ENCODE measurements at regions not wholly inside any gene's neighbourhood (a gene's known extent, or its start where the extent isn't known, plus 50 kb on each side); places are given as distances from the start of the nearest gene placed in this dataset.
A peak's percentile ranks its signal among the peaks of the same experiment; 100 is the strongest.

DNA sequence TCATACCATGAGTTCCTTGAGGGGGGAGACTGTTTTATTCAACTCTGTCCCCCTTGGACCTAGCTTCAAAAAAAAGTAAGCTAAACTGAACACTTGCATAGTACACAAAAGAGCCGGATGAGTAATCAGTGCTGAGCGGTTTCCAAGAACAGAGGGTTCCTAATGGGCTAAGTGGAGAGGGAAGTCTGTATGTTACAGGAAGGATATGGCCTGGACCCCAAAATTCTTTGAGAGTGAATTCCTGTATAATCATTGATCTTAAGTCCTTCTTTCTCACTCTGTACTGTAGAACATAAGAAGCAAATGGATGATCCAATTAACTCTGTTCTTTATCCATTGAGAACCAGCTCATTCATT is 324.7 kb upstream of the CNR1 start:
- H3K27me3 ChIP-seq (replicated peaks): no peaks in the 10 kb centered on the region
- in situ Hi-C loops (cut with HindIII; ENCODE audit: low pct_ligation_motif_present, low sequenced_read_pairs): no loop called here
- no peak overlapping the region for H3K27ac ChIP-seq
- peak; percentile 47 for DNase-seq
- H3K4me3 ChIP-seq (ENCODE audit: low read depth, low read length): no peak overlapping the region
- no peaks in the 10 kb centered on the region for H3K36me3 ChIP-seq (replicated peaks)
- TF ChIP-seq, protein P1, sequence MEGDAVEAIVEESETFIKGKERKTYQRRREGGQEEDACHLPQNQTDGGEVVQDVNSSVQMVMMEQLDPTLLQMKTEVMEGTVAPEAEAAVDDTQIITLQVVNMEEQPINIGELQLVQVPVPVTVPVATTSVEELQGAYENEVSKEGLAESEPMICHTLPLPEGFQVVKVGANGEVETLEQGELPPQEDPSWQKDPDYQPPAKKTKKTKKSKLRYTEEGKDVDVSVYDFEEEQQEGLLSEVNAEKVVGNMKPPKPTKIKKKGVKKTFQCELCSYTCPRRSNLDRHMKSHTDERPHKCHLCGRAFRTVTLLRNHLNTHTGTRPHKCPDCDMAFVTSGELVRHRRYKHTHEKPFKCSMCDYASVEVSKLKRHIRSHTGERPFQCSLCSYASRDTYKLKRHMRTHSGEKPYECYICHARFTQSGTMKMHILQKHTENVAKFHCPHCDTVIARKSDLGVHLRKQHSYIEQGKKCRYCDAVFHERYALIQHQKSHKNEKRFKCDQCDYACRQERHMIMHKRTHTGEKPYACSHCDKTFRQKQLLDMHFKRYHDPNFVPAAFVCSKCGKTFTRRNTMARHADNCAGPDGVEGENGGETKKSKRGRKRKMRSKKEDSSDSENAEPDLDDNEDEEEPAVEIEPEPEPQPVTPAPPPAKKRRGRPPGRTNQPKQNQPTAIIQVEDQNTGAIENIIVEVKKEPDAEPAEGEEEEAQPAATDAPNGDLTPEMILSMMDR (IDR thresholded peaks at IDR 0.05; ENCODE audit: low read depth, low read length, missing control alignments): no peak

DNA sequence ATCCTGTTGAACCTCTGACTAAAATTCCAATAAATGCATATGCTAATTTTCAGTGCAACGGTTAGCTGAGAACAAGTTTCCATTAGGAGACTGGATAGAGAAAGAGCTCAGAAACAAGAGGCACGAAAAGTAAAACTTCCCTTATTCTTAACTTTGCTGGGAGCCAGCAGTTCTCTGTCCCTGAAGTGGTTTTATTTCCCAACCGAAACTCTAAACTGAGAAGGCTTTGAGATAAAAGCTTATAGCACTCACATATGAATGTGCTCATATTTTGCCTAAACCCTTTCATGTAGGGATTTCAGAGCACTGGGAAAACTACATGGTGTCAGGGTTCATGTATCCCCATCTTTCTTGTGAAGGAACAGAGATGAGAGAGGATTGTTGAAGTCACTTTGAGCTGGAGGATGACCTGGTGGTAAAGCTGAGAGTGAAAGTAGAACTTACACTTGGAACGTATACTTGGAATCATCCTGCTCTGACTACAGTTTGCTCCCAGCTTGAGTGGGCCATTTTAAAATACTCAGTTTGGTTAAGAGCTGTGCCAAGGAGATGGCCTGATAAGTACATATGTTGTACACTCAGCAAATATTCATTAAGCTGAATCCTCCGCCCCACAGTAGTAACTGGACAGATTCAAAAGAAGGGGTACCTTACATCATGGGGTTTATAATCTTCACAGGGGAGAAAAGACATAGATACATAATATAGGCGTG is 324.2 kb upstream of the CNR1 start:
- H3K27me3 ChIP-seq (replicated peaks): no peaks in the 10 kb centered on the region
- no peak for DNase-seq
- in situ Hi-C loops (cut with HindIII; ENCODE audit: low pct_ligation_motif_present, low sequenced_read_pairs): no loop called here
- H3K36me3 ChIP-seq (replicated peaks): no peaks in the 10 kb centered on the region
- no peak overlapping the region for H3K4me3 ChIP-seq (ENCODE audit: low read depth, low read length)
- TF ChIP-seq, protein P1 (IDR thresholded peaks at IDR 0.05; ENCODE audit: low read depth, low read length, missing control alignments): no peak
- no peak overlapping the region for H3K27ac ChIP-seq

DNA sequence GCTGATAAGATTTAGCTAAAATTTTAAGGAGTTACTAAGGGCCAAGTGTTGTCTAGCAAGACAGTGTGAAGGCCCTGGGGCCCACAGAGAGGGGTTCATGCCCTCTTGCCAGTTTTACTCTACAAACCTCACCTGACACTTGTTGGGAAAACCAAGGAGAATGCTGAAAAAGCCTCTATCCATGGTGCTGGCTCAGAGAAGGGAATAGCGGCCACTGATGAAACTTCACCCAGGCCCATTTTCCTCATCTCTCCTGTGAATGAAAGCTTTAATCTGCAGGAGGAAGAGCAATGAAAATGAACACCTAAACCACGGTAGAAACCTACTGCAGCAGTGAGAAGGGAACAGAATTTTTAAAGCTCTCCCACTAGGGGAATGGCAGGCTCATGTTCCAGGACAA is 317.3 kb upstream of the CNR1 start:
- Histone ChIP-seq H3K36me3 (replicated peaks) (no peaks in the 10 kb centered on the region), H3K27ac (no peak overlapping the region)
- DNase-seq: no peak

DNA sequence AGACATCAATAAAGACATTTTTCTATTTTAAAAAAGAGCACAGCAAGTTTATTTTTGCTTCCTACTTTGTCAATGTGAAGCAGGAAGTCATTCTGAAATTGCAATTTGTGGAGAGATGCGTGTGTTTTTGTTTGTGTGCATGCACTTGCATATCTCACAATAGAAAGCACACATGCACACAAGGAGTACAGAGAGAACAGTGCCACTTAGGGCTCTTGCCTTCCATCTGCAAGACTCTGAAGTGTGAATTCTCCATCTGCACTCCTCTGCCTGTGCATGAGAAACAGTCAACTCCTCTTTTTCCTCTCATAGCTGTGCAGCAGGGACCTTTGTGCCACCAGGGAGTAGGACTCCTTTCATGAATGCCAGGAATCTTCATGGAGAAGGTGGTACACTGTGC is 316.3 kb upstream of the CNR1 start:
- DNase-seq: no peak
- no peaks in the 10 kb centered on the region for H3K27me3 ChIP-seq (replicated peaks)
- no peak overlapping the region for H3K27ac ChIP-seq
- no peaks in the 10 kb centered on the region for H3K36me3 ChIP-seq (replicated peaks)
- TF ChIP-seq, protein P1 (IDR thresholded peaks at IDR 0.05; ENCODE audit: low read depth, low read length, missing control alignments): no peak
- in situ Hi-C loops (cut with HindIII; ENCODE audit: low pct_ligation_motif_present, low sequenced_read_pairs): no loop called here
- no peak overlapping the region for H3K4me3 ChIP-seq (ENCODE audit: low read depth, low read length)

More for the DNA sequence above, 317.3 kb upstream of the CNR1 start:
- TF ChIP-seq, protein P1 (IDR thresholded peaks at IDR 0.05; ENCODE audit: low read depth, low read length, missing control alignments): no peak
- Histone ChIP-seq H3K4me3 (ENCODE audit: low read depth, low read length) (no peak overlapping the region), H3K27me3 (replicated peaks) (no peaks in the 10 kb centered on the region)
- in situ Hi-C loops (cut with HindIII; ENCODE audit: low pct_ligation_motif_present, low sequenced_read_pairs): no loop called here

DNA sequence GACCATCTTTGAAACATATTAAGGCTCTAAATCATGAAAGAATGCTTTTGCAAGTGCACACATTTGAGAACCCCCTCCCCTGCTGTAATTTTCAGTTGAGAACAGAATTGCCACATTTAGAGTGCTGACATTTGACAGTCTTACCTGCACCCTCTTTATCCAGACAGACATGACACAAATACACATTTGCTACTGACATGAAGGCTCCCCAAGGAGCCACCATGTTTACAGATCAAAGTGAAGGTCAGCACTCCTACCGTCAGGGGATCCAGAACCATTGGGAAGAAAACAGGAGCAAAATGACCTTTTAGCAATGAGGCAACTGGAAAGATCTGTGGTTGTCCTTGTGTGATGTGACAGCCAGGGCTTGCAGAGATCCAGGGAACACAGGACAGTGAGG is 315.4 kb upstream of the CNR1 start:
- no peak overlapping the region for H3K27ac ChIP-seq
- H3K36me3 ChIP-seq (replicated peaks): no peaks in the 10 kb centered on the region
- DNase-seq: no peak
- no peak overlapping the region for H3K4me3 ChIP-seq (ENCODE audit: low read depth, low read length)
- H3K27me3 ChIP-seq (replicated peaks): no peaks in the 10 kb centered on the region
- TF ChIP-seq, protein P1 (IDR thresholded peaks at IDR 0.05; ENCODE audit: low read depth, low read length, missing control alignments): no peak
- in situ Hi-C loops (cut with HindIII; ENCODE audit: low pct_ligation_motif_present, low sequenced_read_pairs): no loop called here

DNA sequence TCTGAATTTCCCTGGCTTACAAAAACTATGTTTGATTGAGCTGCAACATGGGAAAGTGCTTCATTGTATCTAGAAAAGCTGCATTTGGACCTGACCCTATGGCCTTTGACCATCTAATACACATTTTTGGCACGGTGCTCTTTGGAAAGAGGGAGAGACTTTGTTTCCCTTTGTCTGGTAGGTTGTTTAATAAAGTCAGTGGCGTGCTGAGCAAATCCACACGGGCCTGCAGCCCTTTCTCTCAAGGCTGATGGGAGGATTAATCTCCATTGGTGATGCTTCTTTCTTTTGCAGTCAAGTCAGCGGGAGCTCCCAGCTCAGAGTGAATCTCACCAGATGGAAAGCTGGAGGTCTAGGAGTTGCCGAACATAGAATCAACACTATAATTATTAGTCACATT is 314.7 kb upstream of the CNR1 start:
- TF ChIP-seq, protein P1 (IDR thresholded peaks at IDR 0.05; ENCODE audit: low read depth, low read length, missing control alignments): no peak
- Histone ChIP-seq H3K36me3 (replicated peaks) (no peaks in the 10 kb centered on the region), H3K27ac (no peak overlapping the region), H3K4me3 (ENCODE audit: low read depth, low read length) (no peak overlapping the region), H3K27me3 (replicated peaks) (no peaks in the 10 kb centered on the region)
- in situ Hi-C loops (cut with HindIII; ENCODE audit: low pct_ligation_motif_present, low sequenced_read_pairs): no loop called here
- no peak for DNase-seq

Data from brain microvascular endothelial cell (primary cell).